Spleen (tissue), 7 donors: ENCODE measurements at regions not wholly inside any gene's neighbourhood (a gene's known extent, or its start where the extent isn't known, plus 50 kb on each side); places are given as distances from the start of the nearest gene placed in this dataset.

Experiments
- POLR2A ChIP-seq, 3 donors: fragments of 450-650 bp; IDR thresholded peaks; one replicate each; pipeline ENCODE4 v1.5.1; 2017; ENCODE audit warnings: antibody characterized with exemption in 3 of 3, mild to moderate bottlenecking in 1 of 3
- POLR2AphosphoS5 ChIP-seq, 3 donors: sonication (generic); formaldehyde crosslinking; IDR thresholded peaks; one replicate each; pipeline ENCODE4 v1.5.1; 2017; ENCODE audit warnings: antibody characterized with exemption in 3 of 3
- TF ChIP-seq, protein P1 (sequence below), 11 experiments: fragments of 200-600 bp in 7 of 11; fragments of 450-650 bp in 4 of 11; sonication (generic) in 4 of 11; IDR thresholded peaks in 8 of 11; conservative IDR thresholded peaks in 3 of 11; 1 replicate in 7 of 11; 2 replicates in 4 of 11; pipeline versions ENCODE4 v1.4.0 to v1.8.0; 2016 to 2021; ENCODE audit warnings: antibody characterized with exemption in 11 of 11, inconsistent platforms in 4 of 11, mild to moderate bottlenecking in 1 of 11
- donor health status: DM: no; HTN: no; CAD: no; lungs with moderate emphysema.
- donor health status: DM: no; HTN: no; CAD: no.
- donor health status: DM: no; HTN: no; CAD: no.

DNA sequence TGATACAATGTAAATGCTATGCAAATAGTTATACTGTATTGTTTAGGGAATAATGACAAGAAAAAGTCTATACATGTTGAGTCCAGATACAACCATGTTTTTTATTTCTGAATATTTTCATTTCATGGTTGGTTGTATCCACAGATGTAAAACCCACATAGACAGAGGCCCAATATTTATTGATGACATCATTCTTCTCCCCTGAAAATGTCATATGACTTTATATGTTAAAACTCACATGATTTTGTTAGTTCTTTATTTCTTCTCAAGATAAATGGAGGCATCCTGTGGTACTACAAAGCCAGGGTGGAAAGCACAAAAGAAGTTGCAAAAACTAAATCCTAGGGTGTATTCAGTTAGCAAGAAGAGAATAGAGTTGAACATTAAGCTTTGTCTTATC is 149.3 kb upstream of the GLRA2 start:
- TF ChIP-seq, protein P1, sequence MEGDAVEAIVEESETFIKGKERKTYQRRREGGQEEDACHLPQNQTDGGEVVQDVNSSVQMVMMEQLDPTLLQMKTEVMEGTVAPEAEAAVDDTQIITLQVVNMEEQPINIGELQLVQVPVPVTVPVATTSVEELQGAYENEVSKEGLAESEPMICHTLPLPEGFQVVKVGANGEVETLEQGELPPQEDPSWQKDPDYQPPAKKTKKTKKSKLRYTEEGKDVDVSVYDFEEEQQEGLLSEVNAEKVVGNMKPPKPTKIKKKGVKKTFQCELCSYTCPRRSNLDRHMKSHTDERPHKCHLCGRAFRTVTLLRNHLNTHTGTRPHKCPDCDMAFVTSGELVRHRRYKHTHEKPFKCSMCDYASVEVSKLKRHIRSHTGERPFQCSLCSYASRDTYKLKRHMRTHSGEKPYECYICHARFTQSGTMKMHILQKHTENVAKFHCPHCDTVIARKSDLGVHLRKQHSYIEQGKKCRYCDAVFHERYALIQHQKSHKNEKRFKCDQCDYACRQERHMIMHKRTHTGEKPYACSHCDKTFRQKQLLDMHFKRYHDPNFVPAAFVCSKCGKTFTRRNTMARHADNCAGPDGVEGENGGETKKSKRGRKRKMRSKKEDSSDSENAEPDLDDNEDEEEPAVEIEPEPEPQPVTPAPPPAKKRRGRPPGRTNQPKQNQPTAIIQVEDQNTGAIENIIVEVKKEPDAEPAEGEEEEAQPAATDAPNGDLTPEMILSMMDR (IDR thresholded peaks at IDR 0.05 in 8 of 11, conservative IDR thresholded peaks at IDR 0.05 in 3 of 11): no peak
- no peak for TF ChIP-seq POLR2AphosphoS5 (IDR thresholded peaks at IDR 0.05)
- TF ChIP-seq POLR2A (IDR thresholded peaks at IDR 0.05): no peak
